ENCODE measurements at regions not wholly inside any gene's neighbourhood (a gene's known extent, or its start where the extent isn't known, plus 50 kb on each side); places are given as distances from the start of the nearest gene placed in this dataset.

DNA sequence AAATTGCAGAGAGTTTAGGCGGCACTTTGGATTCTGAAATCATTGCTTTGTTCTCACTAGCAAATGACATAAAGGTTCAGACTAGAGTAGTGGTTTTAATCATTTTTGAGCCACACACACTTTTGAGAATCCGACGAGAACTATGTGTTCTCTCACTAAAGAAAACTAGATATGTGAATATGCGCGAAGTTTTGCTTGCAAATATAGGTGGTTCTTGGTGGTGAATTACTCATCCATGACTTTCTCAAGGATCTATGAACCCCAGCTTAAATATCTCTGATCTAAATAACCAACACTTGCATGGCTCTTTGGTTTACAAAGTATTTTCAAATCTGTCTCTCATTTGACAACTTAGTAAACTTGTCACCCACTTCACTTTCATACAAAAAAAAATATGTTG is 54.8 kb downstream of the NOG start:
- DNase-seq, result no peak

DNA sequence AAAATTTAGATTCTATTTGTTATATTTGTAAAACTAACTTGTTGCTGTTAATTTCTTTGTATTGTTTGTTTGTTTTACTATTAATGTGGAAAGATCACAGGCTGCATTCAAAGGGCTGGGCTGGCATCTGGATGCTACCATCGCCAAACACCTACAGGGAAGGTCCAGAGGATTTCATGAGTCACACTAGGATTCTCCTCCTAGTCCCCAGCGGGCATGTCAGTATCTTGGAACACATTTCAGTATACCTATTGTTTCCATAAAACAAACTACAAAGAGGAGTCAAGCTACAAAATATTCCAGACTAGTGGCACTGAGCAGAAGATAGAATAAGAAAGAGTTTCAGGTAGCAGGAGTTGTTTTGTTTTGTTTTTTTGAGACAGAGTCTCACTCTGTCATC is 55.3 kb downstream of the NOG start:
- no peak for DNase-seq

DNA sequence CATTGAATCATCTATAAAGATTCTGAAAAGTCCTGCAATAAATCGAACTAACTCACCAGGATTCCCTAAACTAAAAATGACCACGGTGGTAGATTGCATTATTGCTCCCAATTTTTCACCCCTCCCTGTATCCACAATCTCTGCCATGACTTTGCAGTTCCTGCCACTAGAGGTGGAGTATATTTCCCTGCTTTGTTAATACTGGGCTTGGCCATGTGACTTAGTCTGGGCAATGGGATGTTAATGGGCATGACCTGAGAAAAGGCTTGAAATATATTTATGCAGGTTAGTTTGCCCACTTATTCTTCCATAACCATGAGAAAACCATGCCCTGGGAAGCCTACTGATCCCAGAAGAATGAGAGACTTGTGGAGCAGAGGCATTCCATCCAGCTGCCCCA is 59.1 kb downstream of the NOG start:
- no peak for DNase-seq

DNA sequence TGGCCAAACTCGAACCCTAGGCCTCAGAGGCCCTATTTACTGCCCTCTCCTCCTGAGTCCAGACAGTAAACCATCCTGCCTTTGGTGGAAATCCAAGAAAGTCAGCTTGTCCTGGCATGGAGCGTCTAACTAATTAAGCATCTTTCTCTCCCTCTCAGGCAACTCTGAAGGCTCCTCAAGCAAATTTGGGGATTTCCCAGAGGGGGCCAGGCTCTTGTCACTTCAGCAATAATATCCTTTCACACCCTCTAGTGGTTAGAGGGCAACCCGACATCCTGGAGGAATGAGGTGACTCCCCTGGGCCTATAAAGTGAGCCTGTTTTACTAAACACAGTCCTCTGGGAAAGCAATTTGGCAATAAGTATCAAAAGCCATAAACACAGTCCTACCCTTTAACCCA is 60.4 kb downstream of the NOG start:
- no peak for DNase-seq

DNA sequence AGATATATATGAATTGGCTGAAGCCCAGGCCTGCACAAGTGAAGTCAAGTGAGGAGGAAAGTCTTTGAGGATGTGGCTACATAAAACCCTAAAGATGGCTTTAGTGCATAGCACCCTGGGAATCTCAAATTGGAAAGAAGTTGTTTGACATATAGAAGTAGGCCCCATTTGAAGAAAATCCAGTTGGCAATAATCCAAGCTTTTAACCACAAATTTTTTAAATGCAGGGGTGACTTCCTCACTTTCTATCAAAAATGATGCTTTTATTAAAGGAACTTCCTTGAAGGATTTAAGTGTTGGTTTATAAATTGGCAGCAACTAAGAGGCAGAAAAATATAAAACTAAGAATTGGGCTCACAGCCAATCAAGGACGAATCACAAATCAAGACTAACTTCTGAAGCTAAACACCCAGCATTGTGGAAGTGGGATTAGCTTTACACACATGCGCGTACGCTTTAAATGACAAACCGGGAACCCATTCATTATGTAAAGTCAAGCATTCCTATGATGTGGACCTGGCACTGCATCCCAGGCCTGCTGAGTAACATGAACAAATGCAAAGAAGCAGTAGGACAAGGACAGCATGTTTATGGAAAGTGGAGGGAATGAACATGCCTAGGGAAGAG is 63.3 kb downstream of the NOG start:
- no peak for DNase-seq

DNA sequence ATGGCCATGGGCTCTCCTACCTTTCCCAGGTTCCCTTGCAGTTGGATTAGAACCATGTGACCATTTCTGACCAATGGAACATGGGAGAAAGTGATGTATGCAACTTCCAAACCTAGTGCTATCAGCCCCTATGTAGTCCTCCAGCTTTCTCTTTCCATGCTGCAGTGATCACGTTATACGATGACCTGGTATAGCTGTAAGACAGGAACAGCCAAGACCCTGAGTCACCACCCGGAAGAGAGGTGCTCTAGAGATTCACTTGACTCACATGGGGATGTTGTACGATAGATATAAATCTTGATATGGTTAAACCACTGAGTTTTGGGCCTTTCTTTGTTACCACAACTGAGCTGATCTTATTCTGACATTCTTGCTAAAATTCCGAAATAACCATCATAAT is 65.1 kb downstream of the NOG start:
- no peak for DNase-seq

DNA sequence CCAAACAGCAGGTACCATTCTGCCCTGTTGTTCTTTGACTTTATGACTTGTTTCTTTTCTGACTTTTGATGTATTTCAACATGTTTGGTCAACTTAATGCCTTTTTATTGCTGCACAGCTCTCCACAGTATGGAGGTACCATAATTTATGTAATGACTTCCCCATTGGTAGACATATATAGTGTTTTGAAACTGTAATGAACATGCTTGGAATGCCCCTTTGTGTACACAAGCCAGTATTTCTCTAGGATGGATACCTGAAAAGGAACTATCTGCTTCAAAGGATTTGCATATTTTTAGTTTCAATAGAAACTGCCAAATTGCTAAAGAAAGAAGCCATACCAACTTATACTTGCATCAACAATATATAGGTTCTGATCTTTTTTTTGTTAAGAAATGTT is 66.1 kb downstream of the NOG start:
- no peak for DNase-seq

DNA sequence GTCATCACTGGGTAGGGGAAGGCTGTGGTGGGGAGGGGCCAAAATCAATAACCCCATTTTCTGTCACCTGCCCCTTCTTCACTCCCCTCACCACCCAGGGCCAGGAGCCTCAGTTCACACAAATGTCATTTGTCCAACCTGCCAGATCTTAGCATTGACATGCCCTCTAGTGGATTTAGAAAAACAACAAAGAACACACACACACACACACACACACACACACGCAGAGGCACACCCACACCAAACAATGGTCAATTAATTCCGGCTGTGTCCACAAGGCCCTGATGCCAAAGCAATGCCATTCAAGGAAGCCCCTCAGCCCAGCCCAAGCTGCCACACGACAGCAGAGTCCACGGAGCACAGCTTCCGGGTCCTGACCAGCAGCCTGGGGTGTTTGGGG is 68.4 kb downstream of the NOG start:
- DNase-seq, result no peak

DNA sequence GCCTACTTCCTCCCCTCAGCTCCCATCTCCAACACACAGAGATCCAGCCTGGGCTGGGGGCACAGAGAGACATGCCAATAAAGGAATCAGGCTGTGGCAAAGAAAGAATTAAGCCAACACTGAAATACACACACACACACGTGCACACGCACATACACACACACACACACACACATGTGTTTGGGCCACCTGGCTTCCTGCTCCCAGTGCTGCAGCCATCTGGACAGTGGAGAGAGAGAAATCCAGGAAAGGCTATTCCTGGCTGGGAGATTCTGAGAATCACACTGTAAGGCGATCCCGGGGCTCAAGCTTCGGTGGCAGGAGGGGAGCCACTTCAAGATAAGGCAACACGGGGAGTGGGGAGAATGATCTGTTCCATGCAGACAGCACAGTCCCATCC is 72.4 kb downstream of the NOG start:
- DNase-seq, result no peak

DNA sequence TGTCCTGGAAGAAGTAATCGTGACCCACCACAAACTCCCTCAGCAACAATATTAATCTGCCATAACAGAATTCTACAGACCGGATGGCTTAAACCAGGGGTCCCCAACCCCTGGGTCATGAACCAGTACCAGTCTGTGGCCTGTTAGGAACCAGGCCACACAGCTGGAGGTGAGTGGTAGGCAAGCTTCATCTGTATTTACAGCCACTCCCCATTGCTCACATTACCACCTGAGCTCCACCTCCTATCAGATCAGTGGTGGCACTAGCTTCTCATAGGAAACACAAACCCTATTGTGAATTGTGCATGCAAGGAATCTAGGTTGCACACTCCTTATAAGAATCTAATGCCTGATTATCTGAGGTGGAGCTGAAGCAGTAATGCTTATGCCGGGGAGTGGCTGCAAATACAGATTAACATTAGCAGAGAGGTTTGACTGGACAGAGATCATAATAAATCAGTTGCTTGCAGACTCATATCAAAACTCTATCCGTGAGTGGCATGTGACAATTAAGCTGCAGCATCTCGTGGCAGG is 74.5 kb downstream of the NOG start:
- DNase-seq, result no peak

DNA sequence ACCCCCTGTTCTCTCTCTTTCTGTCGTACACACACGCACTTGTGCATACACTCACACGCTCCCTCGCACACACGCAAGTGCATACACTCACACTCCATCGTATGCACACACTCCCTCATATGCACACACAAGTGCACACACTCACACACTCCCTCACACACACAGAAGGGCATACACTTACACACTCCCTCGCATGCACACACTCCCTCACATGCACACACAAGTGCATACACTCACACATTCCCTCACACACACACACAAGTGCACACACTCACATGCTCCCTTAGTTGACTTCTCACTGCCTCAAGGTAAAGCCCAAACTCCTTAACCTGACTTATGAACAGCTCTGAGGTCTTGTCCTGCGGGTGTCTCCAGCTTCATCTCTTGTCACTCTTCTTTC is 78.7 kb downstream of the NOG start:
- DNase-seq, result no peak

DNA sequence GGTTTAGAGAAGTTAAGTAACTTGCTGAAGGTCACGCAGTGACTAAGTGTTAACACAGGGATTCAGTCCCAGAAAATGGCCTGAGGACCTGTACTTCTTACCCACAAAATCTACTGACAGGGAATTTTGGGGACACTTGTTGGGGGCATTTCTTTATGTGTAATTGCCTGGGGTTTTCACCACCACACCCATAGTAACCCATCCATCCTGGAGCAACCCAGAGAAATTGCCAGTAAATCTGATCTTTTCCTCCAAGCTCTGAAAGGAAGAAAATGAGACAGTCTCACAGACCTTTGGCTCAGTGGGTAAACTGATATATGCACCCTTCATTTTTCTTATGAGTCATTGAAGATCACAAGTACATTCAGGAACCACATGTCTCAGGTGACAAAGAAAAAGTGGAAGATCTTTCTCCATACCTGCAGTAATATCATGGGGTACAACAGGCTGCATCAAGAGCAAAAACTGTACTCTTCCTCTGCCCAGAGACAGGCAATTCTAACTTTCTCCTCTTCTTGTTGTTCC is 81.0 kb downstream of the NOG start:
- no peak for DNase-seq

DNA sequence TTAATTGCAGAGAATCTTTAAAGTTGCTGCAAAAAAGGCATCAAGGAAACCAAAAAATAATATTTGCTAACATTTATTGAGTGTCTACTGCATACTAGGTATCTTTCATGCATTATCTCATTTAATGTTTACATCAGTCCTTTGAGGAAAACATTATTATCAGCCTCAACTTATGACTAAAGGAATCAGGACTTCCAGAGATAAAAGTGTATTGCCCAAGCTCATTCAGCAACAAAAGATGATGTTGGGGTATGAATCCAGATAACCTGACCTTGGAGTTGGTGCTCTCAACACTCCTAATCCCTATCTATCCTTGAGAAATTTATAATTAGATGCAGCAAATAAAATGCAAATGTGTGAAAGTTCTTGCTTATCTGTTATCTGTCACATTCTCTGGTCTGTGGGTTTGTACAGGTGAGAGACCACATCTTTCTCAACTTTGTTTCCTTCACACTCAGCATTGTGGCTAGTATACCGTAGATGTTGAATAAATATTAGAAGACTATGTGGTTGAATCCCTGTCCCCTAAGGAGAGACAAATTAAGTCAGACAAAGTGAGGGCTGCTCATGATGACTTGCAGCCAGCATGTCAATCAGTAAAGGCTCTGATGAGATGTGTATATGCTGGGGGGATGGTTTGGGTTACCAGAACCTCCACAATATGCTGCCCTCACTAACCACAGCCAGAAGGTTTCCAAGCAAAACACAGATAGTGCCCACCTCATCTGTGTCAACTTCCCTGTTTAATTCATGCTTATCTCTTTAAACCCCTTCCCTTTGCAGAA is 82.6 kb downstream of the NOG start:
- DNase-seq, result no peak

DNA sequence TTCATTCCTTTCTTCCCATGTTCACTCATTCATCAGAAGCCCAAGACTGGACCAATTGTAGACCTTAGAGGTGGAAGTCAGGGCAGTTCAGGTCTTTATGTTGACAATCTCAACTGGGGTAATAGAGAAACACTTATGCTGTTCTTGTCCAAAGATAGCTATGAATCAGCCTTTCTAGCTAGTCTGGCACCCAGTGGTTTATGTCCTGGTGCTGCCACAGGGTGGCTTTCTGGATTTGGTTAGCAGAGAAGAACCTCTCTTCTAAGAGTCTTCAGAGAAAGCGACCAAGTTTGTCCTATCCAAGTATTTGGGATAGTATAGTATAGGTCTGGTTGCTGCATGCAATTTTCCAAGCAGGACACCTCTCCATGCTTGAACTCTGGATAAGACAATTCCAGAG is 83.3 kb downstream of the NOG start:
- no peak for DNase-seq

DNA sequence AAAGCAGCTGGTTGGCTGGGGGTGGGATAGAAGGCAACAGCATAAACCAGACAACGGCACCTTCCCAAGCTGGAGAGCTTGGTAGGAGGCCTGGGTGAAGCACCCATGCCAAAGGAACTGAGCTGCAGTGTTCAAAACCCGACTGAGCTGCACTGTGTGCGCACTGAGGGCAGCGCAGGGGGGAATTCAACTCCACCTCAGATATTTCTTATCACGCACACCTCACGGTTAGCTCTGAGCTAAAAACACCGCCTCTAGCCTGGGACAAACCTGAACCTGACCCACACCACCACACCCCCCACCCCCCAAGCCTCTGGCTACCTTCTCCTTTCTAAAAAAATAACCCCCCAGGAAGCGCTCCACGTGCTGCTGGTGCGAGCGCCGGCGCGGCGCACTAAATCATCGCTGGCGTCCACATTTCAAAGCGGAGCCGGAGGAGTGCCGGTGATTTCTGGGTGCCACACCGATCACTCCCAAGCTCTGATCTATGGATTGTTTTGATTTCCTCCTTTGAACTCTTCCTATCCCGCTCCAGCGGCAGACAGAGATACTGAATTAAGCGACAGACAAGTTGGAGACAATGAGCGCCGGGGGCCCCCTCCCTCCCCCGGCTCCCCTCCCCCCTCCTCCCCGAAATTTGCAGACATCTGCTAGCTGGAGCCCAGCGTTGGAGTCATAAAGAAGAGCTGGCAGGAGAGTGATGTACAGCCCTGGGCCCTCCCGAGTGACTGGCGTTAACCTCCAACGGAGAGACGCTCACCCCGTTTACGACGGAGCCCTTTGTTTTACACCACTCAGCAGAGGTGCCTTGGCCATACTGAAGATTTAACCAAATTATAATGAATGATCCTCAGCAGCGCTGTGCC is 85.0 kb downstream of the NOG start:
- DNase-seq, result no peak

DNA sequence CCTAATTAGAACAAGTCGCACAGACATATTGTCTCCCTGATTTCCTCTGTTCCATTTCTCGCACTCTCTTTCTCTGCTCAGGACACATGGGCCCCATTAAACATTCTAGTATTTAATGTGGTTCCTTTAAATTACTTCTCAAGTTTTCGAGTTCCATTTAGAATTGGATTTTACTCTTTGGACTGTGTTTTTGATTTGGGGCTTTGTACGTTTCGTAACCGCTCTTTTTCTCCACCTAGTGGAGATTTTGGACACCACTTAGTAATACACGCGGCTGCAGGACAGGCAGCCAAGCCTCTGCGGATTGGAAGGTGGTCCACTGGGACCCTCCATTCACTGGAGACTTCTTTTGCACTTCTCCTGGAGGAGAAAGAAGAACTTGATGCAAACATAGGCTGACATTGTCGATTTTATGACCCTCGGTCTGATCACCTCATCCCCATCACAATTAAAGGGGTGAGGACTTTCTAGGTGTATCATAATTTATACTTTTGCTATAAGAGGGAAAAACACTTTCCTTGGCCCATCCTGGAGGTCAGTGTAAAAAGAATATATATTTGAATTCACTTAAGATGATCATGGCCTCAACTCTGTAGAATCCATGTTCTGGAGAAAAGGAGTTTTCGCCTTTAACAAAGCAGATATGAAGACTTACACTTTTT is 85.7 kb downstream of the NOG start:
- no peak for DNase-seq

DNA sequence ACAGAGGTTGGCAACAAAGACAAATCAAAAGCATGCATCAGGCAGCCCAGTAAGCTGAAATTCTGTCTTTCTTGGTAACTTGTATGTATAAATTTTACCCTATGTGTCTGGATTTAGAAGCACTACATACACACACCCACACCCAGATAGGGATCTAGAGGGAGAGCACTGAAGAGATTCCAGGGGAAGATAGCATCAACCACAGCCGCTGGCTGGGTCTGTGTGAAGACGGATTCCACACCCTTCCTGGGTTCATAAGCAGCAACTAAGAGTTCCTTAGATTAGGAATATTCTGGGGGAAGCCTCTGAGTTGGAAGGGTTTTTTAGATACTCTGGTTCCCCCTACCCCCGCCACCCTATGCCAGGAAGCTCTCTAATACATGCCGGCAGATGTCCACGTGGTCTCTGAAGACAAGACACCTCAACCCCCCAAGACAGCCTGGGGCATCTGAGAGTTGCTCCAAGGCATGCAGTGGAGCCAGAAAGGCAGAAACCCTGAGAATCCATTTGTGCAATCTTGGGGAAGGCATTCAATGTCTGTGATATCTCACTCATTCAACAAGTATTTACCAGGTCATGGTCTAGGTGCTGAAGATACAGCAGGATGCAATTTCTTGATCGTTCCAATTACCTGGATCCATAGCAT is 86.4 kb downstream of the NOG start:
- no peak for DNase-seq

DNA sequence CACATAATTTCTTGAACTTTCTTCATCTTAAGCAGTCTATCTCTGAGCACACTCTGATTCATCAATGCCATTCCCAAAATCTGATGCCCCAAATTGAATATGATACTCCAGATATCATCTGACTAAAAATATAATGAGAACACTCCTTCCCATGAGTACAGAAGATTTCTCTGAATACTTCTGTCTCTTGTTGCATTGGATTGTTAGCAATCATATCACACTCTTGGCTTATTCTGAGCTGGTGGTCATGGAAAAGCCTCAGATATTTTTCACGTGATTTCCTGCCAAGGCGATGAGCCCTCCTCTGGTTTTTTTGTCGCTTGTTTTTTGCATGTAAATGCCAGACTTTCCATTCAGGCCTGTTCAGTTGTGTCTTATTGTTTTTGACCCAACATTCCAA is 87.2 kb downstream of the NOG start:
- DNase-seq, result no peak

DNA sequence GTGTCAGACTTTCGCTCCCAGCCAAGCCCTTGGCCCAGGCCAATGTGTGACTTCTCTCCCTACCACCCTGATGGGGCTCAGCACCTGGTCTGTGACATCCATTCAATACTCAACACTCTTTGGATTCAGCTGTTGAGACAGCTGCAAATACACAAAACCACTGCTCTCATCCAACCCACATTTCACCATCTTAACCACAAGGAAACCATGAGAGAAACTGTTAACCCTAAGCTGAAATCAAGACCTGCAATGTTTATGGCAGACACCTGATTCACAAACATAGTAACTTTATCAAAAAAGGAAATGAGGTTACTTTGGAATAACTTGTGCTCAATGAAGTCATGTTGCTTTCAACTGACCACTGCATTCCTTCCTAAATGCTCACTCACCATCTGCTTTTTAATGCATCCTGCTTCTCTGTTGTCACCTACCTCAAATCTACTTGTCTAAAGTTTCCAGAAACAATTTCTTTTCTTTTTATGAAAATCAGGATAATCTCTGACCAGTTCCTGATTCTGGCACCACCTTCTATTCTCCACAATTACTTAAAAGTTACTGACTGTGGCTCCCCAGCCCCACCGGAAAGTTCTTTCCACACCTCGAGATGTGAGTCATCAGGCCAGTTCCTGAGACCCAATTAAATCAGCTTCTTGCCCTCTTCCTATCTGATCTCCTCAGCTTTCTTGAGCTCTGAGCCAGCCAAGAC is 88.2 kb downstream of the NOG start:
- DNase-seq, result no peak

DNA sequence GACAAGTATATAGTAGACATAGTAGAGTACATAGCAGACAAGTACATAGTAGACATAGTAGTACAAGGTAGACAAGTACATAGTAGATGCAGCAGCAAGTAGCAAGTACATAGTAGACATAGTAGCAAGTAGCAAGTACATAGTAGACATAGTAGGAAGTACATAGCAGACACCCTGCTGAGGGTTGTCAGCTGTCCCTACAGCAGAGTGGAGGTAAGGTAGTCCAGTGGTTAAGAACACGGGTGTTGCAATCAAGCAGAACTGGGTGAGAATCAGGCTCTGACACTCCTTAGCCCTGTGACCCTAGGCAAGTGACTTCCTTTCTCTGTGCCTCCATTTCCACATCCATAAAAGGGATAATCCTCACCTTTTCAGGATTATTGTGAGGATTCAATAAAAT is 94.7 kb downstream of the NOG start:
- DNase-seq, result no peak

DNA sequence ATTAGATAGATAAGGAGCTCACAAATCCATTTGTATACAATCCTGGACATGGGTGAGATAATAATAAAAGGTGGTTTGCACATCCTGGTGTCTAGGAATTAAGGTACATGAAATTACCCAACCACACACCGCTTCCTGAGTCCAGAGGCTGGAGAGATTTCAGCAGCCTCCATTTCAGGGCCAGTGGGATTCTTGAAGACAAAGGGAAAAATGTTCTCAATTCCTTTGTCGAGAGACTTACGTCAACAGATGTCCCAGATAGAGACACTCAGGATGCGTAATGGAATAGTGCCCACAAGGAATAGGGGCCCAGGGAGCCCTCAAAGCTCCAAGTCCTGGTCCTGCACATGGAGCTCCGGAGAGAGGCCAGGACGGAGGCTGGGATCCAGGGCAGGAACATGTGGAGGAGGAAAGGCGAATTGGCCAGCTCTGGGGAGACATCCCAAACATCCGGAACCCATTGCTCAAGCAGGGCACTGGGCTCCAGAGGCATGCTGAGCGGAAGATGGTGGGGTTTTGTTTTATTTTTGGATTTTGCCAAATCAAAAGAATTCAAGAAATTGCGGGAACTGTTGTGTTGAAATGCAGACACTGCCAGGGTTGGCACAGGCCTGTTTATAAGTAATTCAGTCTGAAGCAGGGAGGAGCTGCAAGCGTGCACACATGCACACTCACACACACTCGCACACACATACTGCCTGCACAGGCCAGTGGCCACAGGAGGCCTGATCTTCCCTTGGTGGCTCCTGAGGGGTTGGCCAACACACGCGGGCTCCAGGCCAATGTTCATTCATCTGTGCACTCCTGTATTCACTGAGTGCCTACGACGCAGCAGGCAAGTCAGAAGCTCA is 97.2 kb downstream of the NOG start:
- DNase-seq, result peak; percentile 39

All from NCI-H2029 treated with DMSO at 0.1 percent for 48 hours (cell line).